ENCODE measurements at regions not wholly inside any gene's neighbourhood (a gene's known extent, or its start where the extent isn't known, plus 50 kb on each side); places are given as distances from the start of the nearest gene placed in this dataset.

GRCh38 chr6:28719275-28719940, 193.7 kb downstream of the GPX5 start:
- DNase-seq (ENCODE audit: insufficient read length) = no peak
- no peak for FAIRE-seq

GRCh38 chr6:28720357-28721231, 194.9 kb downstream of the GPX5 start:
- TF ChIP-seq POLR2AphosphoS5 (IDR thresholded peaks at IDR 0.05; ENCODE audit: low read depth, low read length) = no peak
- no peak for TF ChIP-seq POLR2A (IDR thresholded peaks at IDR 0.05; ENCODE audit: low read depth, low read length)
- TF ChIP-seq TAF1 (IDR thresholded peaks at IDR 0.05; ENCODE audit: borderline replicate concordance, low read depth, low read length) = no peak
- DNase-seq (ENCODE audit: insufficient read length) = no peak
- no peak for FAIRE-seq

More at GRCh38 chr6:28719275-28719940, 193.7 kb downstream of the GPX5 start:
- TF ChIP-seq POLR2AphosphoS5 (IDR thresholded peaks at IDR 0.05; ENCODE audit: low read depth, low read length) (no peak), POLR2A (IDR thresholded peaks at IDR 0.05; ENCODE audit: low read depth, low read length) (no peak), TAF1 (IDR thresholded peaks at IDR 0.05; ENCODE audit: borderline replicate concordance, low read depth, low read length) (no peak)

GRCh38 chr6:28721372-28721771, 195.7 kb downstream of the GPX5 start:
- FAIRE-seq (no peak), DNase-seq (ENCODE audit: insufficient read length) (no peak)
- TF ChIP-seq TAF1 (IDR thresholded peaks at IDR 0.05; ENCODE audit: borderline replicate concordance, low read depth, low read length) (no peak), POLR2A (IDR thresholded peaks at IDR 0.05; ENCODE audit: low read depth, low read length) (no peak), POLR2AphosphoS5 (IDR thresholded peaks at IDR 0.05; ENCODE audit: low read depth, low read length) (no peak)

- TF ChIP-seq POLR2AphosphoS5 (IDR thresholded peaks at IDR 0.05; ENCODE audit: low read depth, low read length) (no peak), TAF1 (IDR thresholded peaks at IDR 0.05; ENCODE audit: borderline replicate concordance, low read depth, low read length) (no peak), POLR2A (IDR thresholded peaks at IDR 0.05; ENCODE audit: low read depth, low read length) (no peak)
- DNase-seq (ENCODE audit: insufficient read length) (no peak), FAIRE-seq (no peak)
These were observed 198.7 kb downstream of the GPX5 start for GRCh38 chr6:28724395-28724794.

- DNase-seq (ENCODE audit: insufficient read length) (no peak), FAIRE-seq (no peak)
- TF ChIP-seq POLR2AphosphoS5 (IDR thresholded peaks at IDR 0.05; ENCODE audit: low read depth, low read length) = no peak
- TF ChIP-seq TAF1 (IDR thresholded peaks at IDR 0.05; ENCODE audit: borderline replicate concordance, low read depth, low read length) = no peak
- no peak for TF ChIP-seq POLR2A (IDR thresholded peaks at IDR 0.05; ENCODE audit: low read depth, low read length)
These were observed 198.4 kb downstream of the TRIM27 start for GRCh38 chr6:28725274-28725809.

GRCh38 chr6:28725890-28726348, 197.9 kb downstream of the TRIM27 start:
- no peak for TF ChIP-seq TAF1 (IDR thresholded peaks at IDR 0.05; ENCODE audit: borderline replicate concordance, low read depth, low read length)
- no peak for TF ChIP-seq POLR2A (IDR thresholded peaks at IDR 0.05; ENCODE audit: low read depth, low read length)
- TF ChIP-seq POLR2AphosphoS5 (IDR thresholded peaks at IDR 0.05; ENCODE audit: low read depth, low read length) = no peak
- FAIRE-seq = no peak
- no peak for DNase-seq (ENCODE audit: insufficient read length)

- no peak for TF ChIP-seq POLR2AphosphoS5 (IDR thresholded peaks at IDR 0.05; ENCODE audit: low read depth, low read length)
- TF ChIP-seq POLR2A (IDR thresholded peaks at IDR 0.05; ENCODE audit: low read depth, low read length) = no peak
- no peak for TF ChIP-seq TAF1 (IDR thresholded peaks at IDR 0.05; ENCODE audit: borderline replicate concordance, low read depth, low read length)
- DNase-seq (ENCODE audit: insufficient read length) (no peak), FAIRE-seq (no peak)
These were observed 197.0 kb downstream of the TRIM27 start for GRCh38 chr6:28726569-28727309.

GRCh38 chr6:28727559-28728211, 196.1 kb downstream of the TRIM27 start:
- DNase-seq (ENCODE audit: insufficient read length) = no peak
- no peak for TF ChIP-seq POLR2A (IDR thresholded peaks at IDR 0.05; ENCODE audit: low read depth, low read length)
- no peak for TF ChIP-seq TAF1 (IDR thresholded peaks at IDR 0.05; ENCODE audit: borderline replicate concordance, low read depth, low read length)
- no peak for TF ChIP-seq POLR2AphosphoS5 (IDR thresholded peaks at IDR 0.05; ENCODE audit: low read depth, low read length)
- no peak for FAIRE-seq

GRCh38 chr6:28729501-28730402, 194.0 kb downstream of the TRIM27 start:
- DNase-seq (ENCODE audit: insufficient read length) (no peak), FAIRE-seq (no peak)
- TF ChIP-seq POLR2A (IDR thresholded peaks at IDR 0.05; ENCODE audit: low read depth, low read length) (no peak), TAF1 (IDR thresholded peaks at IDR 0.05; ENCODE audit: borderline replicate concordance, low read depth, low read length) (no peak), POLR2AphosphoS5 (IDR thresholded peaks at IDR 0.05; ENCODE audit: low read depth, low read length) (no peak)

GRCh38 chr6:28732052-28732451, 191.7 kb downstream of the TRIM27 start:
- FAIRE-seq (no peak), DNase-seq (ENCODE audit: insufficient read length) (no peak)
- TF ChIP-seq POLR2AphosphoS5 (IDR thresholded peaks at IDR 0.05; ENCODE audit: low read depth, low read length) (no peak), POLR2A (IDR thresholded peaks at IDR 0.05; ENCODE audit: low read depth, low read length) (no peak), TAF1 (IDR thresholded peaks at IDR 0.05; ENCODE audit: borderline replicate concordance, low read depth, low read length) (no peak)

Data from GM12892 (cell line).